Suprapubic skin (tissue), 4 donors: ENCODE measurements at regions not wholly inside any gene's neighbourhood (a gene's known extent, or its start where the extent isn't known, plus 50 kb on each side); places are given as distances from the start of the nearest gene placed in this dataset.

Source experiments
- POLR2A ChIP-seq, 2 donors: fragments of 450-650 bp; IDR thresholded peaks; one replicate each; pipeline ENCODE4 v1.6.1; 2017; ENCODE audit warnings: antibody characterized with exemption in 2 of 2, mild to moderate bottlenecking in 2 of 2, moderate library complexity in 2 of 2
- POLR2AphosphoS5 ChIP-seq, 3 donors: sonication (generic); formaldehyde crosslinking; IDR thresholded peaks; one replicate each; pipeline ENCODE4 v1.6.1; 2017; ENCODE audit warnings: antibody characterized with exemption in 3 of 3
- TF ChIP-seq, protein P1 (sequence below), 2 donors: fragments of 200-600 bp in 1 of 2; fragments of 450-650 bp in 1 of 2; sonication (generic) in 1 of 2; IDR thresholded peaks; one replicate each; pipeline ENCODE4 v1.5.1; 2016 to 2019; ENCODE audit warnings: antibody characterized with exemption in 2 of 2, mild to moderate bottlenecking in 1 of 2, moderate library complexity in 1 of 2

DNA sequence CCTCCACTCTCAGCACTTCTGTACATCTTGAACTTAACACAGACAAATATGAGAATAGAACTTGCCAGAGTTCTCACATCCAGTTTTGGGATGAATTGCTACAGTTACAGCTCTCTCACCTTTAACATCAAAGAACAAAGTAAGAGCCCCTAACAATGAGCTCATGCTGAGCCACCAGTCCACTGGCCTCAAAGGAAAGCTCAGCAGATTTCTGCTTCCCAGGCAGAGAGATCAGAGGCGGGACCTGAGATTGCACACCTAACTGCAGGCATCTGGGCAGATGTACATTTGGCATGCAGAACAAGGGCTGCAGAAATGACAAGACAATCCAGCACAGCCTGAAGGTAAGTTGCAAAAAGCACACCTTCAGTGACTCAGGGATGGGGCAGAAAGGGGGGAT is 300.9 kb downstream of the MRPS30 start:
- TF ChIP-seq, protein P1, sequence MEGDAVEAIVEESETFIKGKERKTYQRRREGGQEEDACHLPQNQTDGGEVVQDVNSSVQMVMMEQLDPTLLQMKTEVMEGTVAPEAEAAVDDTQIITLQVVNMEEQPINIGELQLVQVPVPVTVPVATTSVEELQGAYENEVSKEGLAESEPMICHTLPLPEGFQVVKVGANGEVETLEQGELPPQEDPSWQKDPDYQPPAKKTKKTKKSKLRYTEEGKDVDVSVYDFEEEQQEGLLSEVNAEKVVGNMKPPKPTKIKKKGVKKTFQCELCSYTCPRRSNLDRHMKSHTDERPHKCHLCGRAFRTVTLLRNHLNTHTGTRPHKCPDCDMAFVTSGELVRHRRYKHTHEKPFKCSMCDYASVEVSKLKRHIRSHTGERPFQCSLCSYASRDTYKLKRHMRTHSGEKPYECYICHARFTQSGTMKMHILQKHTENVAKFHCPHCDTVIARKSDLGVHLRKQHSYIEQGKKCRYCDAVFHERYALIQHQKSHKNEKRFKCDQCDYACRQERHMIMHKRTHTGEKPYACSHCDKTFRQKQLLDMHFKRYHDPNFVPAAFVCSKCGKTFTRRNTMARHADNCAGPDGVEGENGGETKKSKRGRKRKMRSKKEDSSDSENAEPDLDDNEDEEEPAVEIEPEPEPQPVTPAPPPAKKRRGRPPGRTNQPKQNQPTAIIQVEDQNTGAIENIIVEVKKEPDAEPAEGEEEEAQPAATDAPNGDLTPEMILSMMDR (IDR thresholded peaks at IDR 0.05): no peak
- no peak for TF ChIP-seq POLR2A (IDR thresholded peaks at IDR 0.05)
- no peak for TF ChIP-seq POLR2AphosphoS5 (IDR thresholded peaks at IDR 0.05)
